Effector memory CD8-positive, alpha-beta T cell (primary cell): ENCODE measurements at regions not wholly inside any gene's neighbourhood (a gene's known extent, or its start where the extent isn't known, plus 50 kb on each side); places are given as distances from the start of the nearest gene placed in this dataset.
"Not testable (repeated sequence)": the region's sequence is repeated elsewhere in the genome, so short reads cannot be mapped to it uniquely, and the experiment has no call there.

Source experiments
- ATAC-seq: fragments of 150-1000 bp; cut with Tn5 transposase; replicated peaks from 2 replicates; pipeline ENCODE4 v1.10.0; 2021; ENCODE audit warnings: mild to moderate bottlenecking, moderate library complexity
- DNase-seq, 3 experiments: peaks; one replicate each; pipeline ENCODE4 v3.0.0; 2021
- H3K27ac Mint-ChIP-seq, 2 donors: one replicate each; pipeline ENCODE4 v1.8.0; 2022; ENCODE audit warnings: mild to moderate bottlenecking in 2 of 2, mixed read lengths in 2 of 2, moderate library complexity in 2 of 2
- H3K27me3 Mint-ChIP-seq, 2 donors: one replicate each; pipeline ENCODE4 v1.8.0; 2022; ENCODE audit warnings: mixed read lengths in 2 of 2
- H3K36me3 Mint-ChIP-seq: one replicate; pipeline ENCODE4 v1.8.0; 2022; ENCODE audit warnings: mild to moderate bottlenecking, moderate library complexity, mixed read lengths; ENCODE audit not compliant: insufficient read depth
- H3K4me1 Mint-ChIP-seq, 2 donors: one replicate each; pipeline ENCODE4 v1.8.0; 2022; ENCODE audit warnings: low read depth in 2 of 2, mixed read lengths in 2 of 2
- H3K4me3 Mint-ChIP-seq, 2 donors: one replicate each; pipeline ENCODE4 v1.8.0; 2022; ENCODE audit warnings: mild to moderate bottlenecking in 2 of 2, mixed read lengths in 2 of 2, moderate library complexity in 2 of 2
- H3K9me3 Mint-ChIP-seq, 2 donors: one replicate each; pipeline ENCODE4 v1.8.0; 2022; ENCODE audit warnings: mixed read lengths in 2 of 2

GRCh38 chr9:82490019-82490499 is 501.5 kb downstream of the SPATA31D1 start:
- H3K27ac Mint-ChIP-seq: no peak overlapping the region
- DNase-seq (no peak), ATAC-seq (no peak)
- H3K9me3 Mint-ChIP-seq: peaks cover 0 to 1% of the 10 kb centered on the region in 2 donors
- H3K36me3 Mint-ChIP-seq: no peaks in the 10 kb centered on the region
- H3K27me3 Mint-ChIP-seq: no peaks in the 10 kb centered on the region
- no peak overlapping the region for H3K4me3 Mint-ChIP-seq
- no peaks in the 10 kb centered on the region for H3K4me1 Mint-ChIP-seq

GRCh38 chr9:82490821-82491220 is 502.2 kb downstream of the SPATA31D1 start:
- not testable (repeated sequence) for H3K27me3 Mint-ChIP-seq, H3K4me3 Mint-ChIP-seq, ATAC-seq, H3K36me3 Mint-ChIP-seq, H3K27ac Mint-ChIP-seq, H3K4me1 Mint-ChIP-seq, H3K9me3 Mint-ChIP-seq, DNase-seq

- Mint-ChIP-seq H3K27ac (no peak overlapping the region), H3K36me3 (no peaks in the 10 kb centered on the region), H3K9me3 (peaks cover 2 to 3% of the 10 kb centered on the region in 2 donors), H3K27me3 (no peaks in the 10 kb centered on the region), H3K4me3 (no peak overlapping the region), H3K4me1 (no peaks in the 10 kb centered on the region)
- DNase-seq: no peak
- no peak for ATAC-seq
Measured at GRCh38 chr9:82491604-82492003, 503.0 kb downstream of the SPATA31D1 start.

DNA sequence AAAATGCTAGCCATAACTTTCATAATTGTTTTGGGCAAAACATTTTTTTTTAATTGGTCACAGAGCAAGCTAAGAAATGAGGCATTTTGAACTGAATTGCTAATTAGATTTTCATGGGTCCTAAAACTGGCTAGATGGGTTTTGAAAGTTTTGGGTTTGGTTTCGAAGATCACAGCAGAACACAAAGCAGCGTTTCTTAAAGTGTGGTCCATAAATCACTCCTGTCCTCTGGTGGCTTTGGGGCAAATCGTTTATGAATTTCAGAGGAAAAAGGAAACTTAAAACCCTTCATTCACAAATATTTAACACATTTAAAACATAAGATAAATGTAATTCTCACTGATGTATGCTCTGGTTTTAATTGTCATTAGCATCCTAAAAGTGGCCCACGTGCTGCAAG is 503.7 kb downstream of the SPATA31D1 start:
- H3K4me3 Mint-ChIP-seq: no peak overlapping the region
- no peaks in the 10 kb centered on the region for H3K27me3 Mint-ChIP-seq
- no peak for ATAC-seq
- DNase-seq: no peak
- no peaks in the 10 kb centered on the region for H3K36me3 Mint-ChIP-seq
- H3K9me3 Mint-ChIP-seq: peaks cover 5% of the 10 kb centered on the region in 2 donors
- H3K4me1 Mint-ChIP-seq: no peaks in the 10 kb centered on the region
- no peak overlapping the region for H3K27ac Mint-ChIP-seq

DNA sequence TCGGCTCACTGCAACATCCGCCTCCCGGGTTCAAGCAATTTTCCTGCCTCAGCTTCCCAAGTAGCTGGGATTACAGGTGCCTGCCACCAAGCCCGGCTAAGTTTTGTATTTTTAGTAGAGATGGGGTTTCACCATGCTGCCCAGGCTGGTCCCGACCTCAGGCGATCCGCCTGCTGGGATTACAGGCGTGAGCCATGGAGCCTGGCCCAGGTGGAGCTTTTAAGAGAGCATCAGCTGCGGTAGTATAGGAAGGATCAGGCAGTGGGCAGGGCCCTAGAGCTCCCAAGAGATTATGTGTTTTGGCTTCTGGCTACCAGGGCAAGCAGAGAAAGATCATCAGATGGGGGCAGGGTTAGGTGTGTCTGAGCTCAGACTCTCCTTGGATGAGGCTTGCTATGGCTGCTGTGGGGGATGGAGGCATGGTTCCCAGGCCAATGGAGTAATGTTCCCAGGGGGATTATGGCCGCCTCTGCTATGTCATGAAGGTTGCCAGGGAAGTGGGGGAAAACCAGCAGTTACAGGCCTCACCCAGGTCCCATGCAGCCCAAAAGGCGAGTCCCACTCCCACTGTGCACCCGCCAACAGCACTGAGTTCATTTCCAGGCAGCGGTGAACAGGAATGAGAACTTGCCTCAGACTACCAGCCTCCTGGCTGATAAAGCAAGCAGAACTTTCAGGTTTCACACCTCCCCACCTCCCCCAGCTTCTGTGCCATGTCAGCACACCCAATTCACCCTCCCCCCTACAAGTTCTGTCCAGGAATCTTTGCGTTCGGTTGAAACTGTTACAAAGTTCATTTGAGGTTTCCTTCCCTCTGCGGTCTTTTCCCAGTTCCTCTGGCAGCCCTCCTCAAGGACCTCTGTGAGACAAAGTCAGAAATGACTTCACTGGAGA is 507.6 kb downstream of the SPATA31D1 start:
- Mint-ChIP-seq H3K4me3 (no peak overlapping the region), H3K27ac (no peak overlapping the region), H3K4me1 (no peaks in the 10 kb centered on the region), H3K36me3 (no peaks in the 10 kb centered on the region), H3K9me3 (peaks cover 5 to 6% of the 10 kb centered on the region in 2 donors), H3K27me3 (no peaks in the 10 kb centered on the region)
- DNase-seq: no peak
- no peak for ATAC-seq

DNA sequence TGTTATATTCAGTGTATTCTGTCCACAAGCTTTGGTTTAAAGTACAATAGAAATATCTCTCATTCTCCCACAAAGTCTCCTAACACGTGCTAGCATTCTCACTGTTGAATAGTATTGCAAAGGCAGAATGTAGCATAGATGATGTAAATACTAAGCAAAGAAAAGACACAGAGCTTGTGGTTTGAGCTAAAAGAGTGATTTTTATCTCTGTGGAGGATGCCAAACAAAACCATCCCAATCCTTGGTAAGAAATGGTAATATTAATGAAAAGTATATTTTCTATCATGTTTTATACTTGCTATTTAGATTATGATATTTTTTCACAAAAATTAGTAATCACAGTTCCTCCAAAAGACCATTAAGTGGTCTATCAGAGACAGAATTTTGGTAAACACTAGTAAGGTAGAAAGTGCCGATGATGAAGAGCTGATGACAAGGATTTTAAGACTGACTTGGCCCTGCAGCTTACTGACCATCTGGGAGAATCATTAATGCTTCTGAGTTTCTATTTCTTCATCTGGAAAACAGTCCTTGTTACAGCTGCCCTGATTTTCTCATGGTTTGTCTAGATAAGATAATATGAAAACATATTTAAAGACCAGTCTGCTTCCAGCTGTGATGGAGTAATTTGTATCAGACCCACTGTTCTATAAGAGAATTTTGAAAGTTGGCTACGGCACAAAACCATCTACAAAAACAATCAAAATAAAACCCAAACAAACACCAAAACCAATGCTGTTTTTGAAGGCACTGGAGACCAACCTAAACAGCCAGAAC is 510.2 kb downstream of the SPATA31D1 start:
- no peak overlapping the region for H3K27ac Mint-ChIP-seq
- ATAC-seq: no peak
- DNase-seq: no peak
- H3K4me1 Mint-ChIP-seq: no peaks in the 10 kb centered on the region
- H3K9me3 Mint-ChIP-seq: peaks cover 5 to 8% of the 10 kb centered on the region in 2 donors
- no peaks in the 10 kb centered on the region for H3K36me3 Mint-ChIP-seq
- H3K27me3 Mint-ChIP-seq: no peaks in the 10 kb centered on the region
- no peak overlapping the region for H3K4me3 Mint-ChIP-seq

DNA sequence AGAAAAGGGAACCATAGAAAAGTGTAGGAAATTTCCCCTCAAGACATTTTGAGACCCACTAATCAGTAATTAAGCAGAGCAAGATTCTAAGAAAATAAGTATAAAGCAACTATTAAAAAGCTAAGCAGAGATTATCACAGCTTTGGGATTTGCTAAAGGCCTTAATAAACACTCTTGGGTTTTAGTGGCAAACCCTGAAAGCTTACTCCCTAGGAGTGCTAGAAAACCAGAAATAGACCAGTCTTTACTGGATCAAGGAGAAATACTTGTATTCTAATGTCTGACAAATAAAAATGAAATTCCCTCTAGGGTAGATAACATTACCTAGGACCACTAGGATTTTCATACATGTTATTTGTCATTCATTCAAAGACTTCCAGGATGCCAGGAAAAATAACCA is 510.8 kb downstream of the SPATA31D1 start:
- Mint-ChIP-seq H3K4me3 (no peak overlapping the region), H3K4me1 (no peaks in the 10 kb centered on the region), H3K27me3 (no peaks in the 10 kb centered on the region), H3K27ac (no peak overlapping the region), H3K9me3 (peaks cover 8 to 11% of the 10 kb centered on the region in 2 donors), H3K36me3 (no peaks in the 10 kb centered on the region)
- DNase-seq (no peak), ATAC-seq (no peak)

DNA sequence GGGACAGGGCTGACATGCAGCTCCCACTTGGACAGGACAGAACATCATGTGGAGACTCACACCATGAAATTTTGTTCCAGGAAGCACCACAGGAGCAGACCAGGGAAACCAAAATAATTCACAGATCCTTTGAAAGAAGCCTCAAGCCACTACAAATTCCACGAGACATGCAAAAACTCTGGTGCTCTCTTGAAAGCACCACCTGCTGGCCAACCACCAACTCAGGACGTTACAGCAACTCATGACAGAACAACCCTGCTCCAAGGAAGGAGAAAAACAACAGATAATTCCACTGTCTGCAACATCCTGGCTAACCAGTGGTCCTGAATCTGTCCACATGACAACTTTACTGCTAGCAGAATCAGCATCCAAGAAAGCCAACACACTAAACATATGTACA is 516.0 kb downstream of the SPATA31D1 start:
- Mint-ChIP-seq H3K36me3 (no peaks in the 10 kb centered on the region), H3K27me3 (no peaks in the 10 kb centered on the region), H3K9me3 (peaks cover 15 to 31% of the 10 kb centered on the region in 2 donors), H3K4me1 (no peaks in the 10 kb centered on the region), H3K27ac (no peak overlapping the region), H3K4me3 (no peak overlapping the region)
- no peak for DNase-seq
- ATAC-seq: no peak

- H3K4me3 Mint-ChIP-seq: no peak overlapping the region
- no peak overlapping the region for H3K27ac Mint-ChIP-seq
- DNase-seq (no peak), ATAC-seq (no peak)
- H3K27me3 Mint-ChIP-seq: no peaks in the 10 kb centered on the region
- no peaks in the 10 kb centered on the region for H3K4me1 Mint-ChIP-seq
- H3K9me3 Mint-ChIP-seq: peaks cover 15 to 33% of the 10 kb centered on the region in 2 donors
- H3K36me3 Mint-ChIP-seq: no peaks in the 10 kb centered on the region
Measured at GRCh38 chr9:82511626-82512025, 523.1 kb downstream of the SPATA31D1 start.

- H3K36me3 Mint-ChIP-seq: no peaks in the 10 kb centered on the region
Measured at GRCh38 chr9:82512728-82513127, 524.2 kb downstream of the SPATA31D1 start.

GRCh38 chr9:82513242-82513751 is 524.7 kb downstream of the SPATA31D1 start:
- DNase-seq (no peak), ATAC-seq (no peak)
- no peaks in the 10 kb centered on the region for H3K36me3 Mint-ChIP-seq
- no peaks in the 10 kb centered on the region for H3K27me3 Mint-ChIP-seq
- H3K4me1 Mint-ChIP-seq: no peaks in the 10 kb centered on the region
- H3K27ac Mint-ChIP-seq: no peak overlapping the region
- no peak overlapping the region for H3K4me3 Mint-ChIP-seq
- peaks cover 11 to 37% of the 10 kb centered on the region in 2 donors for H3K9me3 Mint-ChIP-seq

More at GRCh38 chr9:82512728-82513127, 524.2 kb downstream of the SPATA31D1 start:
- Mint-ChIP-seq H3K9me3 (peaks cover 12 to 37% of the 10 kb centered on the region in 2 donors), H3K27me3 (no peaks in the 10 kb centered on the region), H3K4me1 (no peaks in the 10 kb centered on the region), H3K4me3 (no peak overlapping the region), H3K27ac (no peak overlapping the region)
- no peak for ATAC-seq
- DNase-seq: no peak

DNA sequence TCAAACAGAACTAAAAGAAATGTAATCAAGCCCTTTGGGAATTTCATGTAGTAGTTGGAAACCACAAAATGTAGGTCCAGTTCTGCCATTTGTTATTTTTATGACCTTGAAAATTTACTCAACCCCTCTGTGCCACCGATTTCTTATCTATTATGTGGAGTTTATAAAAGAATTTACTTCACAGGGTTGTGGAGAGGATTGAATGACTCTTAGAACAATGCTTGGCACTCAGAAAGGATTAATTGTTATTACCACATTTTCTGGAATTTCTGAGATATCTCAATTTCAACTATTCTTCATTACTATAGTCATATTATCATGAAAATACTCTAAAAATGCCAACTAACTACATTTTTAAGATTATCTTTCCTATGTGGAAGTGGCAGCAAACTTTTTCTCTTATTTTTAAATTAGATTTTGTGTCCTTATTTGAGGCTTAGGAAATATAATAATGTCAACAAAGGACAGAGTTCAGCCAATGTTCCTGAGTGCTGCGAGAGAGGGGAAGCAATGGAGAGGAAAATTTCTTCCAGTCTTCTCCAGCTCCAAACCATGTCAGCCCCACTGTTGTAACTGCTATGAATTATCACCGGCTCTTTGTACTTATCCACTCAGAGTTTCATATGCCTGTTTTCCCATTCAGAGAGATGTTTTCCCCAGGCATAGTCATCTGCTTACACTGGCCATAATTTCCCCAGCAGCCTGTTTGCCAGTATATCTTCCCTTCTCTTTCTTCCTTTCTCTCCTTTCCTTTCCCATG is 525.6 kb downstream of the SPATA31D1 start:
- no peak overlapping the region for H3K27ac Mint-ChIP-seq
- H3K36me3 Mint-ChIP-seq: no peaks in the 10 kb centered on the region
- H3K4me1 Mint-ChIP-seq: no peaks in the 10 kb centered on the region
- no peaks in the 10 kb centered on the region for H3K27me3 Mint-ChIP-seq
- H3K9me3 Mint-ChIP-seq: peaks cover 11 to 29% of the 10 kb centered on the region in 2 donors
- DNase-seq (no peak), ATAC-seq (no peak)
- no peak overlapping the region for H3K4me3 Mint-ChIP-seq

DNA sequence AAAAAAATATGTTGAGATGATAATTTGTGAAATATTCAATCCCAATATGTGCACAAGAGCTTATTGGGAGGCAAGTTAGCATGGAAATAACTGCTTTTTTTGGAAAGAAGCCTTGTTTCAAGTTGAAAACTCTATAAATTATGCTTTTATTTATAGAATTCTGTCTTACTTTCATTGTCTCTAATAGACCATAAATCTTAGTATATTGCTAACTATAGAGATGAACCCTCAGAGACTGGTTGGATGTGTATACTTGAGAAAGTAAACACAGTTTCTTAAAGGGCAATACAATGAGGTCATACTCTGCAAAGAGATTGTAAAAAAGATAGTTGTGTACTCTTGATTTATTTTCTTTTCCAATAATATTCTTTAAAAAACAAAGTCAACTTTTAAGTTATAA is 530.3 kb downstream of the SPATA31D1 start:
- H3K36me3 Mint-ChIP-seq: no peaks in the 10 kb centered on the region
- no peak overlapping the region for H3K27ac Mint-ChIP-seq
- no peak for DNase-seq
- H3K4me3 Mint-ChIP-seq: no peak overlapping the region
- peaks cover 8 to 17% of the 10 kb centered on the region in 2 donors for H3K9me3 Mint-ChIP-seq
- H3K27me3 Mint-ChIP-seq: no peaks in the 10 kb centered on the region
- no peaks in the 10 kb centered on the region for H3K4me1 Mint-ChIP-seq
- no peak for ATAC-seq
